RCC 7860 (cell line): ENCODE measurements at regions not wholly inside any gene's neighbourhood (a gene's known extent, or its start where the extent isn't known, plus 50 kb on each side); places are given as distances from the start of the nearest gene placed in this dataset.

Experiments
- DNase-seq: peaks from one replicate; pipeline ENCODE4 v3.0.0-alpha.2; 2015; ENCODE audit warnings: low spot score
- FAIRE-seq: peaks from 2 replicates; lab custom pipeline; 2012; peaks lifted over from hg19 to GRCh38; lab: Jason Lieb, UNC

GRCh38 chr15:95994418-95994817 lies 336.1 kb upstream of the NR2F2 start:
- no peak for FAIRE-seq
- DNase-seq = no peak

DNA sequence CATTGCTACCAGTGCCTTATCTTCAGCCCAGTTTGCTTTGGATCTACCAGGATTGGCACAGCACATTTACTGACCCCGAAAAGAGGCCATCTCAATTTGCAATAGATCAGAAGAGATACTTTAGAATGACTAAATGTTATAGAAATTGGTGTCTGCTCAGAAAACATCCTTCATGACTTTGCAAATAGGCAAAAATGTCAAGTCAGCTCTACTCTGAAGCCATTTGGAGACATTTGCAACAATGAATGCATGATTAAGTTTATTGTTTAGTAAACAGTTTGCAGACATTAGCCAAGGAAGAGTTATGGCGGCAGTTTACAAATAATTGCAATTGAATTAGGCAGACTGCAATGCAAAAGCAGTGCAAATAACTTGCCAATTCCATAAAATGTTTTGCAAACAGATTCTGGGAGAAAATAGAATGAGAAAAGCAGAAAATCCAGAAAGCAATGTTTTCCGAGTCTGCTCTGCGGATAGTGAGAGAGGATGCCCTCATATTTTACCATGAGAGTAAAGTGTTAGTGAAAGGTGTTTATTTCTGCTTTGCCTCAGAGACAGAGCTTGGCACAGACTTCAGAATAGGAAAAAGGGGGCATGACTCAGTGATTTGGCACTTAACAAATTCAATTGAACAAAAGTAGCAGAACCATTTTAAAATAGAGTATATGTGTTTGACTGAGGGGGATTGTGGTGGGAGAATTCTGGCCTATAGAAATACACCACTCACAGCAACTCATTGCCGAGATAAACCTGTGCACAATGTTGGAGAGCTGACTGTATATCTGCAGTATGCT lies 334.9 kb upstream of the NR2F2 start:
- FAIRE-seq (no peak), DNase-seq (no peak)

DNA sequence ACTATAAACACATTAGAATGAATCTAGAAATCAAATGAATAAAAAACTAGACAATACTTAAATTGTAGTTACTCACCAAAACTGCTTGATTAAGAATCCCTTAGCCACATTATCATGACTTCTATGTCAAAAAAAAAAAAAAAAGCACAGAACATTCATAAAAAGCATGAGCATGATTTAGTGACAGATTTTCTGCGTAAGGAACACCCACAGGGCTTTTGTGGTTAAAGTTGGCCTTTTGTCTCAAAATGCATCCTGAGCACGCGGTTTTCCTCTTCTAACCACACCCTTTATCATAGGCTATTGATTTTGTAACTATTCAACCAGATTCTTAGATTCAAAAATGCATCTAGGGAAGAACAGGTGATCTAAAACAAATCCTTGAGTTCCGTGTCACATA lies 334.0 kb upstream of the NR2F2 start:
- FAIRE-seq (no peak), DNase-seq (no peak)

- DNase-seq (no peak), FAIRE-seq (no peak)
These were observed 331.6 kb upstream of the NR2F2 start for GRCh38 chr15:95998935-95999334.

GRCh38 chr15:96002890-96003859 lies 327.3 kb upstream of the NR2F2 start:
- DNase-seq (no peak), FAIRE-seq (no peak)

DNA sequence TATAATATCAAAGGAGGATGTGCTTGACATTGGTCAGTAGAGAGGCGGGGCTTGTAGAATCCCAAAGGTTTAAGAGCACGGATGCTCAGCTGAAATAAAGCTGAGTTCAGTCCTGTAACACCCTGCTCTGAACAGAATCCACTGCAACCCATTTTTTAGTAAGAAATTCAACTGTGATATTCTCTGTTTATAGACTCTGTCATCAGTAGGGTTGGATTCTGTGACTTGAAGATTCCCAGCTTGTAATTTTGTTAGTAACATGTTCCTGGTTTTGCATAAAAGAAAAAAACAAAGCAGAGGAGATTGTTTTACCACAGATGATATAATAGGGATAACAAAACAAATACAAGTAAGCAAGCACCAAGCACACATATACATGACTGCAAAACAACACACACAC lies 324.6 kb upstream of the NR2F2 start:
- no peak for DNase-seq
- no peak for FAIRE-seq

DNA sequence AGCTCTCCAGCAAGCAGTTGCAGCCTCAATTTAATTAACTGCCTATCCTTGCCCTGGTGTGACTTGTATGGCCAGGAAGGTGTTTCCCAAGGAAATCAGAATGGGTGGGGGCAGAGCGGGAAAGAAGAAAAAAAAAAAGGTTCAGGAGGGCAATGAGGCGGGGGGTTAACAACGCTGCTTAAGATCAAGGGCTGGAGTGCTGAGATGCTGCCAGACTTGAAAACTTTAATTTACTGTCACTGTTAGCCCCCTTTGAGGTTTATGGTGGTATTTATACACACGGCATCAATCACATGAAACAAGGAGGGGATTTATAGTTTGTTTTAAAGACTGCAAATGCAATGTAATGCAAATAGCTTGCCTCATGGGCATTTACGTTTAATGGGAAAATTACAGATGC lies 319.4 kb upstream of the NR2F2 start:
- FAIRE-seq (no peak), DNase-seq (no peak)

DNA sequence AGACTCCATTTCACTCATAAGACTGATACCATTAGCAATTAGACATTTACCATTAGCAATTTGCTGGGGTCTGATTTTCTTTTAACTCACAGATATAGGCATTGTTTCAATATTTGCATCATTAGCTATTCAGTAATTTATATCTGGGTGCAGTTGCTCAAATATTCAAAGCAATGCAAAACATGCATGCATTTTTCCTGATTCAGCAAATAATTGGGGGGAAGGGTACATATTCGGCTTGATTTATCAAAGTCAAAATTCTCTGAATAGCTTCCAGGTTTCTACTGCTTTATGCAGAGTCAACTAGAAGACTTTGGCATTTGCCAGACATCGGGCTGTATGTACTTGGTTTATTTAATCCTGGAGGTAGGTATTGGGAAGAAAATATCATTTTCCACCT lies 315.6 kb upstream of the NR2F2 start:
- FAIRE-seq (no peak), DNase-seq (no peak)

DNA sequence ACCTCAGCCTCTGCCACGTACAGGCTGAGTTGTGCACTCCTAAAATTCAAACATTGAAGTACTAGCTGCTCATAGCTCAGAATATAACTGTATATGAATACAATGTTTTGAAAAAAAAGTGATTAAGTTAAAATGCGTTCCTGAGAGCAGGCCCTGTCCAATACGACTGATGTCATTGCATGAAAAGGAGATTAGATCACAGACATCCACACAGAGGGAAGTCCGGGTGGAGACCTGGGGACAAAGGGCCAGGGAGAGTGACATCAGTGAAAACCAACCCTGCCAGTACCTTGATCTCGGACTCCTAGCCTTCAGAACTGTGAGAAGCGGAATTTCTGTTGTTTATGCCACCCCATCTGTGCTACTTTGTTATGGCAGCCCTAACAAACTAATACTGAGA lies 311.4 kb upstream of the NR2F2 start:
- DNase-seq (no peak), FAIRE-seq (no peak)

- DNase-seq = no peak
These were observed 310.4 kb upstream of the NR2F2 start for GRCh38 chr15:96020133-96020532.

GRCh38 chr15:96020797-96021196 lies 309.7 kb upstream of the NR2F2 start:
- no peak for DNase-seq
- no peak for FAIRE-seq

More at GRCh38 chr15:96020133-96020532, 310.4 kb upstream of the NR2F2 start:
- FAIRE-seq = no peak

DNA sequence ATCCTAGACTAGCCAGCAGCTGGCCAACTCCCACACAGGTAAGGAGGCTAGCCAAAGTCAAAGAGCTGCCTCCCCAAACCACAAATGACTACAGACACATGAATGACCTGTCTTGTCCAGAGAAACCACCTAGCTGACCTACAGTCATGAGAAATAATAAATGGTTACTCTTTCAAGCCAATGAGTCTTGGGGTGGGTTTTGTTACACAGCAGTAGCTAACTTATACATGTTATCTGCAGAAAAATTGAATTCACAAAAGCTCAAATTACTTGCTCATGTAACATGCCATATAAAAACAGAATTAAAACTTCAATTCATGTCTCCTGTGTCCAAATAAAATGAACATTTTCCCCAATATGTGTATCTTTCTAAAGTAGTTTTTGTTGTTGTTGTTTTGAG lies 307.4 kb upstream of the NR2F2 start:
- FAIRE-seq (no peak), DNase-seq (no peak)

GRCh38 chr15:96027501-96027900 lies 303.0 kb upstream of the NR2F2 start:
- no peak for DNase-seq
- no peak for FAIRE-seq

DNA sequence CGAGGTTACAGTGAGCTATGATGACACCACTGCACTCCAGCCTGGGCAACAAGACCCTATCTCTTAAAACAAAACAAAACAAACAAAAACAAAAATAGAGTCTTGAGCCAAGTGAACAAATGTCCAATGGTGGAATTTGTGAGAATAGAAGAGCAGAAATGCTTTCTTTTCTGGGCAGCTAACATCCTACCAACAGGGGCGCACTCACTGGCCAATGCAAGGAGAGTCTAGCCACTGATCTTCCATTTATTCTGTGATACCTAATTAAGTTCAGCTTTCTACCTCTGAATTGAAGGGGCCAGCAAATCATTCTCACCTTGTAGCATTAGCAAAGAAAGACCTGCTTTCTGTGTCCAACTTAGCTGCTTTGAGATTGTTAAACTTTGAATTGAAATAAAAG lies 301.9 kb upstream of the NR2F2 start:
- DNase-seq (no peak), FAIRE-seq (no peak)

DNA sequence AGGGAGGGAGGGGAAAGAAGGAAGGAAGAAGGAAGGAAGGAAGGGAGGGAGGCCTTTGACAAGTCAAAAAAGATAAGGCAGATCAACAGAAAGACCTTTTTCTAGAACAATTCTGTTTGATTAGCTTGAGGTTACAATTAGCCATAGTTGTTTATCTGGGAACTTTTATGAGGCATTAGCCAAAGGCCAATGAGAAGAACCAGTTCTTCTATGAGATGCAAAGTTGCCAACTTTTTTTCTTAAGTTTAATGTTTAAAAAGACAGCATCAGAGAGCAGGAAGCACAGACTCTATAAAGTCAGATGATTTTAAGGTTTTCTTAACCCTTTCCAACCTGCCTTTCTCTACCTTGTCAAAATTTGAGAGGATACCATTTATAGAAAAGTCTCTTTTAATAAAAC lies 301.3 kb upstream of the NR2F2 start:
- no peak for FAIRE-seq
- no peak for DNase-seq

- DNase-seq = no peak
These were observed 298.9 kb upstream of the NR2F2 start for GRCh38 chr15:96031426-96032110.

DNA sequence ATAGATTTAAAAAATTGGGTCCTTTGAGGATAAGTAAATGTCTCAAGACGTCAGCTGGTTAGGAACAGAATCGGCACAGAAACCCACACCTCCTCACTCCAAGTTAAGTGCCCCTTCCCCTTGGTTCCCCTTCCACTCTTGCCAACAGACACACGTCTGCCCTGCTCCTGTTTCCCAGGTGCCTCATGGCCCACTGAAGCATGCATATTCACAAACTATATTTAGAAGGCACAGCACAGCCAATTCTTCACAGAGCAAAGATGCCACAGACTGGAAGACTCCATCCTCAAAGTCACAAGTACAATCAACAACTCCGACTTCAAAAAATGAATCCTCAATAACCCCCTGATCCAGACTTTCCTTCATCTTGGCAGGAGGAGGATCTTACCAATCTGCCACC lies 295.4 kb upstream of the NR2F2 start:
- FAIRE-seq = no peak
- no peak for DNase-seq

More at GRCh38 chr15:96031426-96032110, 298.9 kb upstream of the NR2F2 start:
- FAIRE-seq = no peak

DNA sequence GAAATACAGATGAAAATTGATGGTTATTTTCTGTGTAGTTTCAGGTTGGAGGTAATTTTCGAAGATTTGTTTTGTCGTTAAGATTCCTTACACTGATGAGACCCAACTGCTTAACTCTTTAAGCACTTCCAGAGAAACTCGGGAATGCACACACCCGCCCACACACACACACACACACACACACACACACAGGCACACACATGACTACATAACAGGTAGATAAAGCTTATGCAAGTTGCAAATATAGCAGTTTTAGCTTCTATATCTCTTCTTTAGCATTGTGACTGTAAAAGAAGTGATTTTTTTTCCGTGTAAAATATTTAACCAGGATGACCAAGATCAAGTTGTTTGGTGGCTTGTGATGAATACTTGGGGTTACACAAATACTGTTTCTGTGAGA lies 294.9 kb upstream of the NR2F2 start:
- DNase-seq (no peak), FAIRE-seq (no peak)

- FAIRE-seq (peak; percentile 42), DNase-seq (no peak)
These were observed 292.9 kb upstream of the NR2F2 start for GRCh38 chr15:96037584-96037983.

GRCh38 chr15:96038131-96038530 lies 292.4 kb upstream of the NR2F2 start:
- DNase-seq = no peak
- FAIRE-seq = no peak

DNA sequence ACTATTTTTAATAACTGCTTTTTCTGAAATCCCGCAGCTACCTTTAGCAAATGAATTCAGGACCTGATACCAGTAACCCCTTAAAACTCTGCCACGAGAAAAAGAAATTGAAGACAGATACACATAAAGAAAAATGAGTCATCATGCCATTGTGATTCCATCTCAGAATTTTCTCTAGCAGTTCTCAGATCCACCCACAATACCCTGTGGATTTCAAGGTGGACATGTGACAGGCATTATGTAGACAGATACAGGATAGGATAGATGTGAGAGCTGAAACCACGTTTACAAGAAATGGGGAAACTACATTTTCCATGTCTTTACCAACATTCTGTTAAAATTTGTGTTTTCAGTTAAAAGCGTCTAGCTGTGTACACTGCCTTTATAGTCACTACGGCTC lies 291.9 kb upstream of the NR2F2 start:
- no peak for DNase-seq
- no peak for FAIRE-seq
